ENCODE measurements at regions not wholly inside any gene's neighbourhood (a gene's known extent, or its start where the extent isn't known, plus 50 kb on each side); places are given as distances from the start of the nearest gene placed in this dataset.
A peak's percentile ranks its signal among the peaks of the same experiment; 100 is the strongest.
"Not testable (repeated sequence)": the region's sequence is repeated elsewhere in the genome, so short reads cannot be mapped to it uniquely, and the experiment has no call there.

GRCh38 chr3:86554383-86554782 lies 436.6 kb downstream of the VGLL3 start:
- no peak for DNase-seq (ENCODE audit: low read depth)

DNA sequence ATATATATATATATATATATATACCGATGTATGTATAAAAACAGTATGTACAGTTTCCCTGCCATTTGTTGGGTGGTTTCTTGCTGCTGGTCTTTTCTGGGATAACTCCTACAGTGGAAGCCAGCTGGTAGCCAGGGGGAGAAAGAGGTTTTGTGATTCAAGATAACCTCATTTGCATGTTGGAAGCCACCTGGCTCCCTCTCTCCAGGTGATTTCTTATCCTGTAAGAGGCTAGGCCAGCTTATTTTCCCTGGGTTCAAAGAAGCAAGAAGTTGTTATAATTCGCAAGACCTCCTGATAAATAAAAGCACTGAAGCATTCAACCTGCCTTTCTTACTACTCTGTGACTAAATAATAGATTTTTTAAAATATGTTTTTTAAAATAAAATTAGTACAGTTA lies 443.3 kb downstream of the VGLL3 start:
- no peak for DNase-seq (ENCODE audit: low read depth)

GRCh38 chr3:86537171-86537570 lies 453.8 kb downstream of the VGLL3 start:
- DNase-seq (ENCODE audit: low read depth): no peak

GRCh38 chr3:86519819-86520218 lies 471.1 kb downstream of the VGLL3 start:
- DNase-seq (ENCODE audit: low read depth): no peak

DNA sequence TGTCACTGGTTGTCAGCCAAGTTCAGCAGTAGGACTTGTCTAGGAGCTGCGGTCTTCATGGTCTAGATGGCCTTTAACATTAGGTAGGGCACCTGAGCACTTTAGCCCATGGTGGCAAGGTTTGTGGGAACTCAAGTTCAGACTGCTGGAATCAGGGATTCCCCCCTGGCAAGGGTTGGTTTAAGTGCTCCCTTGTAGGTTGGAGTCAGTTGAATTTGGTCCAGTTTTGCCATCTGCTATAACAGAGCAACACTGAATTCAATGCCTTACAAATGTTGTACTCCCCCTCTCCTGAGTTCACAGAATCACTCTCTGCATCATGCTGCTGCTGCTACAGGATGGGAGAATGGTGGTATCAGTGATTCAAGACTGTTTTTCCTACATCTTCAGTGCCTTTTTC lies 509.3 kb downstream of the VGLL3 start:
- no peak for DNase-seq (ENCODE audit: low read depth)

GRCh38 chr3:86481031-86481430 lies 509.9 kb downstream of the VGLL3 start:
- DNase-seq (ENCODE audit: low read depth): no peak

GRCh38 chr3:86464180-86464579 lies 526.8 kb downstream of the VGLL3 start:
- DNase-seq (ENCODE audit: low read depth): no peak

- DNase-seq (ENCODE audit: low read depth): no peak
Observed at GRCh38 chr3:86451749-86452148, 539.2 kb downstream of the VGLL3 start.

DNA sequence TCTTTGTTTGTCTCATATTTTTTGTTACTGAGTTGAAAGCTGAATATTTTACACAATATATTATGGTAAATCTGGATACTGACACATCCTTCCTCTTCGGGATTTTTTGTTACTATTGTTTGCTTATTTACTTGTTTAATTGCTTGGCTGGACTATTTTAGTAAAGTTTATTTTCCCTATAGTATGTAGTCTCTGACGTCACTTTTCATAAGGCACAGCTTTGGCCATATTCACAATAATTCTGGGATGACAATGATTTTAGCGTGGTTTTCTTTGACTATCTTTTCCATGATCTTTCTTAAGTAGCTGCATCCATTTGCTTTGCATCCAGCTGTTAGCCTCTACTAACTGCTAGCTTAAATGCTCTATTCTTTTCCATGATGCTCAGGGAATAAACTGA lies 552.4 kb downstream of the VGLL3 start:
- no peak for DNase-seq (ENCODE audit: low read depth)

GRCh38 chr3:86427343-86427742 lies 563.6 kb downstream of the VGLL3 start:
- DNase-seq (ENCODE audit: low read depth): no peak

- DNase-seq (ENCODE audit: low read depth): no peak
Observed at GRCh38 chr3:86420990-86421739, 569.8 kb downstream of the VGLL3 start.

DNA sequence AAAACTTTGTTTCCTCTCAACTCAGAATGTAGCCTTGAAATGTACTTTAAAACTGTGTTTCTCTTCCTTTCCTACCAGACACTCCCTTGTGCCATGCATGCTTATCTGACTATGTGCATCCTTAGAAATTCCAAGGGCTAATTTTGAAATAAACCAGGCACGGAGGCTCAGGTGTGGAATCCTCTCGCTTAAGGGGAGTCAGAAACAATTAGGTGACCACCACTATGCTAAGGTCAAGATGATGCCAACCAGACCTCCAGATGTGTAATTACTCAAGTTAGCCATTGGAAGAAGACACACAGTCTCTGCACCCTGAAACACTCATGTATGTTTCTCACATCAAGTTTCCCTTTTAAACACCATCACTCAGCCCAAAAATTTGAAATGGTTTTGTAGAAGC lies 572.1 kb downstream of the VGLL3 start:
- no peak for DNase-seq (ENCODE audit: low read depth)

- peak; percentile 1 for DNase-seq (ENCODE audit: low read depth)
Observed at GRCh38 chr3:86416334-86416733, 574.6 kb downstream of the VGLL3 start.

DNA sequence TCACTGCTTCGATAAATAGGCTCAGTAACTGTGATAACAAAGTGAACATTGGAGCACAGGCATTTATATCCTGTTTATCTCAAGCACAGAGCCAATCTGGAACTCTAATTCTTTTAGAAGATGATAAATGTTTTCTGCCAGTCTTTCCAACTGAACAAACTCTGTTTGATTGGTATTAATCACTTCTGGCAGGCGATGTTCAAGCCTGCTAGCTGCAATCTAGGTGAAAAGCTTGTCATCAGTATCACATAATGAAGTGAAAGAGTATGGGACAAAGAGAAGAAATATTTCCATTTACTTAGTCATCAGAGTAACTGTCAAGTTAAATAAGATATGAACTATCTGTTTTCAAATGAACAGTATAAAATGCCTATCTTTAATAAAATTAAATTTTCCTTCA lies 577.3 kb downstream of the VGLL3 start:
- DNase-seq (ENCODE audit: low read depth): no peak

GRCh38 chr3:86410587-86410986 lies 580.4 kb downstream of the VGLL3 start:
- DNase-seq (ENCODE audit: low read depth): no peak

DNA sequence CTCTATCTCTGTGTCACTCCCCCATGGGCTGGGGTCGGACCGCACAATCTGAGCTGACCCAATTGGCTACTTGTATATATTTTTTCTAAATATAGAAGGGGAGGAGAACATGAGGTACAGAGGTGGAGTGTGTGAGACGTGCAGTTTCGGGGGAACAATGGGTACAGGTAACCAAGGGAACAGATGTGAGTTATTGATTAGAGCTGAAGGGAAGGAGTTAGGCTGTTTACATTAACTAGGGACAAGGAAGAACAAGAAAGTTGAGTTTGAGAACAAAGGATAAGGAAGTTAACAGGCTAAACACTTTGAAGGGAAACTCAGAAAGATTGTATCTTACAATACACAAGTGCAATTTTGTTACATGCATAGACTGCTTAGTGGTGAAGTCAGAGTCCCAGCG lies 601.2 kb downstream of the VGLL3 start:
- not testable (repeated sequence) for DNase-seq (ENCODE audit: low read depth)

DNA sequence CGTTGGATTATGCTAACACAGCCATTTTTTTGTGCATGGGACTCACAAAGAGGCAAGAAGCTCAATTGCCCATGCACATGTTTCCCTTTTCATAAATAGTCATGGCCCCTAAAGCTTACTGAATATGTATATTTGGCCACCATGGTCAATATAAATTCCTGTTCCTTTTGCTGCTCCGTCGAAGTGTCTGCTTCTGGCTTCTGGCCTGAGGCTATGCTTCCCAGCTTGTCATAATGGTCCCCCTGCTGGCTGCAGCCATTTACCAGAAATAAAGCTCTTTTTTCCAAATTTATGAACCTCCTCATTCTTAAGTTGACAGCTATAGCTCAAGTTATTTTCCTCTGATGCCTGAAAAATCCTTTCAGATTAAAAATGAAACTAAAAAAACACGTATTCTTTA lies 602.1 kb downstream of the VGLL3 start:
- DNase-seq (ENCODE audit: low read depth): no peak

DNA sequence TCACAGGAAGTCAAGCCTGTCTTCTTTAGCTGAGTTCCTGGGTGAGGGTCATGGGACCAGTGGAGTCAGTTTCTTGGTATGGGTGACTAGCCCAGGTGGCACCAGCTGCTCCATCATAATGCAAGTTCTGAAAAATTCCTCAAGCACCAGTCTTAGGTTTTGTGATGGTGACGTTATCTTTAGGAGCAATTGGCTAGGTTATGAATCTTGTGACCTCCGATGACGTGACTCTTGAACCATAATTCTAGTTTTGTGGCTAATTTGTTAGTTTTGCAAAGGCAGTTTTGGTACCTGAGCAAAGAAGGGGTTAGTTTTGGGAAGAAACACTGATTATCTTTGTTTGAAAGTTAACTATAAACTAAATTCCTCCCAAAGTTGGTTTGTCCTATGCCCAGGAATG lies 608.4 kb downstream of the VGLL3 start:
- no peak for DNase-seq (ENCODE audit: low read depth)

DNA sequence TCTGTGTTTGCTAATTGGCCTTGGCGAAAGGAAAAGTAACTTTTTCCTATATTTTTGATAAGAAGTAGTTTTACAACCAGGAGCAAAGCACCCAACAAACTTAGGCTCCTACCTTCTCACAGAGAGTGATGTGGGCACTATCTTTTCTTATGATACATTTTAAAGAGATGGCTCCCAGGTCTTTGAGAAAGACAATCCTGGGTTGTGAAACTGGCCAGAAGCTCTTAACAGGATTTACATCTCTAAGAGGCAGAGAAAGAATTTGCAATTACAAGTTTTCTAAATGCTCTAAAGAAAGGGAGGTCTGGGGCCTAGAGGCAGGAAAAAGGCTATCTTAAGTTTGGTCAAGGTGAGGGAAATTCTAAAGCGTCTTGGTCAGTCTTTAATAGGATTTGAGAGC lies 609.7 kb downstream of the VGLL3 start:
- no peak for DNase-seq (ENCODE audit: low read depth)

DNA sequence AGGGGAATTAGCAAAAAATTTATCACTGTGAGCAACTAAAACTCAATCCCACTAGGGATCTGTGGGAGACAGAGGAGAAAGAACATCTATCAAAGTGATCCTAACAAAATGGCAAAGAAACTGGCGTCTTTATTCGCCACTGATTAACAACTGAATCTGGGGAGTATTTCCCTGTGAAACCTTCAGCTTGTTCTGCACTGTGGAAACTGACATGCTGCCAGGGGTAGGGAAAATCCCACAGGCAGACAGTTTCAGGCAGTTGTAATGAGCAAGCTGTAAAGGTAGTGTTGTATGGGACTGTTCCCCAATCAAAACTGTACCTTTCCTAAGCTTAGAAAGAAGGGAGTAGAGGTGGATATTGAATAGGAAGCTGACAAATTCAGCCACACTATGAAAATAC lies 611.7 kb downstream of the VGLL3 start:
- DNase-seq (ENCODE audit: low read depth): no peak

- DNase-seq (ENCODE audit: low read depth): no peak
Observed at GRCh38 chr3:86378829-86379228, 612.1 kb downstream of the VGLL3 start.

- not testable (repeated sequence) for DNase-seq (ENCODE audit: low read depth)
Observed at GRCh38 chr3:86335566-86335965, 655.4 kb downstream of the VGLL3 start.

DNA sequence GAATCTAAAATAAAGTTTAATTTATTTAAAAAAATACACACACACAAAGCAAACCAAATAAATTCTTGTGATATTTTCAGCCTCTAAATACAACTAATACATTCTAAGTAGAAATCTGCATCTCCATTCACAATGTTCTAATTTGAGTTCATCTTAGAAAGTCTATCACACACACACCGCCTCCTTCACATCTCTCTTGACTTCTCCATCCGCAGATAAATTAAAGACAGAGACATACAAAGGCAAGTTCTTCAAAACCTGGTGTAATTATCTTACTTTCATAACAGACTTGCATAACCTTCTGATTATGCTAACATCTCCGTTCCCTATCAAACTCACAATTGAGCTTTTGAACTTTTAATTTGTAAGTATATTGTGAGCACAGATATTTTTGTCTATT lies 657.3 kb downstream of the VGLL3 start:
- DNase-seq (ENCODE audit: low read depth): no peak

- no peak for DNase-seq (ENCODE audit: low read depth)
Observed at GRCh38 chr3:86303935-86304334, 687.0 kb downstream of the VGLL3 start.
